HG02970 (cell line): ENCODE measurements at regions not wholly inside any gene's neighbourhood (a gene's known extent, or its start where the extent isn't known, plus 50 kb on each side); places are given as distances from the start of the nearest gene placed in this dataset.

ENCODE experiments used
- ATAC-seq: cut with Tn5 transposase; IDR thresholded peaks from one replicate; pipeline ENCODE4 v1.9.1; 2021; ENCODE audit warnings: mild to moderate bottlenecking, moderate library complexity, moderate number of reproducible peaks; ENCODE audit not compliant: unreplicated experiment, low FRiP score

GRCh38 chr6:51562198-51562597, 525.2 kb downstream of the PKHD1 start:
- peak; percentile 84 for ATAC-seq
